Erythroblast (primary cell): ENCODE measurements at regions not wholly inside any gene's neighbourhood (a gene's known extent, or its start where the extent isn't known, plus 50 kb on each side); places are given as distances from the start of the nearest gene placed in this dataset.

Experiments used
- GATA1 ChIP-seq: IDR thresholded peaks from 2 replicates; pipeline ENCODE4 v1.6.1; 2011; ENCODE audit warnings: low read depth, mild to moderate bottlenecking, control low read depth, low read length, moderate library complexity
- POLR2A ChIP-seq: IDR thresholded peaks from 2 replicates; pipeline ENCODE4 v1.6.1; 2011; ENCODE audit warnings: mild to moderate bottlenecking, low read length

DNA sequence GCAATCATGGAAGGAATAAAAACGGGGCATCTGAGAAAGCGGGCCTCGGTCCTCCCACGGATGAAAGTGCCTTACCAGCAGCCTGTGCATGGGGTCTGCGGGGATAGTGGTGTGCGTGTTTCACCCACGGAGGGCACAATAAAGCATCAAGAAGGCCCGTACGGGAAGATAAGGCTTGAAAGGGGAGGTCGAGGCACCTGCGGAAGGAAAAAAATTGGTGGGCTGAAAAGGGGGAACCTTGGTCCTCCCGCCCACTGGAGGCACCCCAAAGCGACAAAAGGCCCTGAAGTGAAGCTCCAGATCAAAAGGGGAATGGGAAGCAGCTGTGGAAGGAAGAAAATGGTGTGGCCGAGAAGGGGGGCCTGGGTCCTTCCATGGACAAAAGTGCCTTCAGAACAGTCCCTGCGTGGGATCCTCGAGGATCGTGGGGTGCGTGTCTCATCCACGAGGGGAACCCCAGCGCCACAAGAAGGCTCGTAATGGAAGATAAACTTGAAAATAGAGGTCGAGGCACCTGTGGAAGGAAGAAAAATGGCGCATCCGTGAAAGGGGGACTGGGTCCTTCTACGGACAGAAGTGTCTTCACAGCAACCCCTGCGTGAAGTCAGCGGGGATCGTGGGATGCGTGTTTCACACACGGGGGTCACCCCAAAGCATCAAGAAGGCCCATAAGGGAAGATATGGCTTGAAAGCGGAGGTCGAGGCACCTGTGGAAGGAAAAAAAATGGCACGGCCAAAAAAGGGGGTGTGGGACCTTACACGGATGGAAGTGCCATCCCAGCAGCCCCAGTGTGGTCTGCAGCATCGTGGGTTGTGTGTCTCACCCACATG is 276.9 kb downstream of the ALG10 start:
- TF ChIP-seq POLR2A (no peak), GATA1 (no peak)
